Stimulated activated CD4-positive, alpha-beta T cell treated with anti-CD3 and anti-CD28 coated beads, TNF-alpha, amount 100 ng/mL, for 48 hours (primary cell): ENCODE measurements at regions not wholly inside any gene's neighbourhood (a gene's known extent, or its start where the extent isn't known, plus 50 kb on each side); places are given as distances from the start of the nearest gene placed in this dataset.
"Not testable (repeated sequence)": the region's sequence is repeated elsewhere in the genome, so short reads cannot be mapped to it uniquely, and the experiment has no call there.

Experiments
- DNase-seq, 3 donors: peaks; one replicate each; pipeline ENCODE4 v3.0.0-alpha.2; 2020; ENCODE audit warnings: low read depth in 3 of 3

- no peak for DNase-seq
These were observed 118.3 kb downstream of the EXOC5 start for GRCh38 chr14:57150449-57150848.

DNA sequence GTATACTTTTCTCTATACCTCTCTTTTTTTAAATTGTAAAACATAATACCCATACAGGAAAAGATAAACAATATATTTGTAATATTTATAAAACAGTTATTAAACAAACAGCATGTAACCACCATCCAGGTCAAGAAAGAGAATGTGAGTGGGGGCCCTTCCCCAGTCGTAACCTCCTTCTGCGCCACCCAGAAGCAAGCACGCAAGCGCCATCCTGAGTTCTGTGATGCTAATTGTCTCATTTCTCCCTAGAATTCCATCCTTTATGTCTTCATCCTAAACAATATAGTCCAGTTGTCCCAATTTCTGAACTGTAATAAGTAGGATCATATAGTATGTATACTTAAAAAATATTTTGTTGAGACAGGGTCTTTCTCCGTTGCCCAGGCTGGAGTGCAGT, 129.5 kb downstream of the EXOC5 start:
- DNase-seq = no peak

DNA sequence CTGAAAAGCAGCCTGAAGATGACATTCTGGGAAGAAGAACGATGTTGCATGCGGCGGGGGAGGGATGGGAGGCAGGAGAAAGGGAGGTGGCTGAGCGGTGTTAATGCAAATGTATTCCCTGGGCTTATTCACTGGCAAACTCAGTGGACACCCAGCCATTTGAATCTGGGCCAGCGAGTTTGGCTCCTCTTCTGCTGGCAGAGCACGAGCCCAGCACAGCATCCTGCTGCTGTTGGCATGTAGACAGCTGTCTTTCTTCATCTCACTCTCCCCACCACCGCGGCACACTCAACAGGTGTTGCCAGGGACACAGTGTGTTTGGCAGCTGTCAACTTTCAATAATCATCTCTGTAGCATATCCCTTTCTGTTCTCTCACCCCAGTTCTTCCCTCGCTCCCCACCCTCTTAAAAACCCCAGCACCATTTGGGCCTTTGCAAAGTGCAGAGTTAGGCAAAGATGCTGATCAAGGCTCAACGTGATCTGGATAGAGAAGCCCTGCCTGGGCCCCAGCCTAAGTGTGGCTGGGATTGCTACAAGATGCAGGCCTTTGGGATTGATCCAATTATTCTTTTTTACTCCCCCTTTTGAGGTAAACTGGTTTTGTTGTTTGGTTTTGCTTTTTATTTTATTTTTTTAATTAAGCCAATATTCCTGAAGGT, 131.9 kb downstream of the EXOC5 start:
- DNase-seq = no peak

DNA sequence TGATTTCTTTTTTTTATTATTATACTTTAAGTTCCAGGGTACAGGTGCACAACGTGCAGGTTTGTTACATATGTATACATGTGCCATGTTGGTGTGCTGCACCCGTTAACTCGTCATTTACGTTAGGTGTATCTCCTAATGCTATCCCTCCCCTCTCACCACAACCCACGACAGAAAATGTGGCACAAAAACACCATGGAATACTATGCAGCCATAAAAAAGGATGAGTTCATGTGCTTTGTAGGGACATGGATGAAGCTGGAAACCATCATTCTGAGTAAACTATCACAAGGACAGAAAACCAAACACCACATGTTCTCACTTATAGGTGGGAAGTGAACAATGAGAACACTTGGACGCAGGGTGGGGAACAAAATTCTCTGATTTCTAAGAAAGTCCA, 140.9 kb downstream of the EXOC5 start:
- not testable (repeated sequence) for DNase-seq

GRCh38 chr14:57122129-57122528, 146.6 kb downstream of the EXOC5 start:
- DNase-seq = no peak

- not testable (repeated sequence) for DNase-seq
These were observed 156.5 kb downstream of the EXOC5 start for GRCh38 chr14:57112072-57112807.

- DNase-seq = not testable (repeated sequence)
These were observed 158.3 kb downstream of the EXOC5 start for GRCh38 chr14:57110411-57110810.

DNA sequence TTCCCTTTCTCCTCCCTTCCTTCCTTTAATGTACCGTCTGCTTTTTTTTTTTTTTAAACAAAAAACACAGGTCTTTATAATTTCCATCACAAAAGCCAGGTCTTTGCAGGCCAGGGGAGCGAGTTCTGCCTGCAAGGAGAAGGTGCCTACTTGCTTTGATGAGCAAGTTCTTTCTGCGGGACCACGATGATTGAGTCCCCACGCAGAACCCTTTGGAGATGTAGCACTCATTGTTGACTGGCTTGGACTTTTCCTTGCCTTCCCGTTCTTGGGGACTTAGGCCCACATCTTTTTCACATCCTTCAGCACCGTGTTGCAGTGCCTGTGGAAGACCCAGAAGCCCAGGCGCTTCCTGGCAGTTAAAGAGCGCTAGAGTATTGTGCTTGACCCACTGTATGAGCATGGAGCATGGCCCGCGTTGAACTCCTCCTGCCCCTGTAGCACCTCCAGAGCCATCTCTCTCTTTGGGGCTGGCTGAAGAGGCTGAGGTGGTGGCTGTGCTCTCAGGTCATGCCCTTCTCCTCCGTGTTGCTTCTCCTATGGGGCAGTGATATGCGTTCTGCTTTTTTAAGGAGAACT, 177.6 kb downstream of the EXOC5 start:
- DNase-seq = no peak

DNA sequence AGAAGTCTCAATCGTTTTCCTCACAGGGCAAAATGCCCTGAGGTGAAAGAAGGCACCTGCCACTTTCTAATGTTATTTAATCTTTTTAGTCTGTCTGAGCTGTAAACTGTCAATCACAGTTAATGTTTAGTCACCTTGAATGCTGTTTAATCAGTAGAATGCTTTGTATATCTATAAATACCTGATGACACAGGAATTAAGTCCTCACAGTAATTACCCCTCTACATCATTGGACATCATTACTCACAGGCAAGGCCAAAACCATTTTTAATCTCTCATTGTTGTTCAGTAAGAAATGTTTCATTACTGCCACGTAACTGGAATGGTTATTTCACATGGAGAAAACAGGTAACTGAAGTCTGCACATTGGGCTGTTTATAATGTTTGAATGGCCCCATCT, 178.8 kb downstream of the EXOC5 start:
- no peak for DNase-seq

DNA sequence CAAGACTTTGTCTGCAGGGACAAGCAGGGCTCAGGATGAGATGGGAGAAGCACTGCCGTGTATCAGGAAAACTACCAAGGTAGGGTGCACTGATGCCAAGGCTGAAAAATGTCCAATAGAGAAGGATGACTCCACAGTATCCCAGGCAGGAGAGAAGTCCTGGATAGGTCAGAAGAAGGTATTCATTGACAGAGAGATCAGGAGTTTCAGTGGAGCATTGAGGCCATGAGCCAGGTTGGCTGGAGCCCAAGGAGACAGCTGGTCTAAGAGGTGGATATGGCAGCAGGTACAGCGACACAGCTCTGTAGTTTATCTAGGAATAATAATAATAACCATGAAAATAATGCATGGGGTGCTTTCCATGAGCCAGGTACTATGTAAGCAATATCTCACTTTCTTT, 180.9 kb downstream of the EXOC5 start:
- DNase-seq = no peak

DNA sequence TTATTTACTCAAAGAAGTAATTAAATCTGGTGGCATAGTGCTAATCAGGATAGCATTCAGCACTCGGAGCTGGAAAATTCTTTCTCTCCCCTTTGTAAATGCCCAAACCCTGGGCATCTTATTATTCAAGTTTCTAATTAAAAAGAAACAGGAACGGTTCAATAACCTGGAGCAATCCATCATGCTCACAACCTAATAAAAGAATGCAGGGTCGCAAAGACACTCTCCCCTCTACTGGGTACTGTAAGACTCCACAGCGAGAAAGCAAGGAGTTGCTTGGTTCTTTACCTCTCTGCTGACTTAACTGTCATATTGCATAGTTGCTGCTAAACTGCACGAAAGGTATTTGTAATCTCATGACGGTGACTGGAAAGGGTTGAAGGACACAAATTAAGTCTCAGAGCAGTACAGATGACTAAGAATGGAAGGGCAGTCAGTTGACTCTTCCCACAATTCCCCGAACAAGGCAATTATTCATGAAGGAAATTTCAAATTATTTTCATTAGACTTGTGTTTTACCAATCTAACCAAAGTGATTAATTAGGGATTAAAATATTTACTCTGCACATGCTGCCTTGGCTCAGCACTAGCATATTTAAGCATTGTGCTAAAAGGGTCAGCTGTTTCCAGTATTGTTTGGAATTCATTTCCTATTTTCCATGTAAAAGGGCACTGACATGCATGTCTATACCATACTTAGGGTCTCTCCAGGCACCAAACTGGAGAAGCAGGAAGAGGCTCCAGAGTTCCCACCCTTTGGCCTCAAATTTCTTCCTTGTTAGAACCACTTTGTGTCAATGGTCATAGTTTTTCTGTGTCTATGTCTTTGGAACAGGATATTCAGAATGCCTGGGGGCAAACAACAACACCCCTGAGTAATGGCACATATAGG, 182.2 kb downstream of the EXOC5 start:
- DNase-seq = no peak

GRCh38 chr14:57085801-57086200, 182.9 kb downstream of the EXOC5 start:
- no peak for DNase-seq

DNA sequence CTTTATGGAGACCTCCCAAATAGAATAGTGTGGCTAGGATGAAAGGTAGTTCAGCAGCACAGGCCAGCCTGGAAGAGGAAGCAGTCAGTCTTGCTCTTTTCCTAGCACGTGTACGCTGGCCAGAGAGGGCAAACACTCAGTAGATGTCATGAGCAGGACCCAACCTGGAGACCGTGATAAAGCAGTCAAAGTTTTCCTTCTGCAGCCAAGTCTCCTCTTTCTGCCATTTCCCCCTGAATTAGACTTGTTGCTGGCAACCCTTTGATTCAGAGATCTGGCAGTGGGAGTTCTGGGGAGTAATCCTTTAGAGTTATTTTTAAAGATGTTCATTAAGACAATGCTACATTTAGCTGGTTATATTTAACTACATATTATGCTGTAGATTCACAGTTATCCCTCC, 183.7 kb downstream of the EXOC5 start:
- DNase-seq = no peak

GRCh38 chr14:57080691-57081090, 188.0 kb downstream of the EXOC5 start:
- no peak for DNase-seq

DNA sequence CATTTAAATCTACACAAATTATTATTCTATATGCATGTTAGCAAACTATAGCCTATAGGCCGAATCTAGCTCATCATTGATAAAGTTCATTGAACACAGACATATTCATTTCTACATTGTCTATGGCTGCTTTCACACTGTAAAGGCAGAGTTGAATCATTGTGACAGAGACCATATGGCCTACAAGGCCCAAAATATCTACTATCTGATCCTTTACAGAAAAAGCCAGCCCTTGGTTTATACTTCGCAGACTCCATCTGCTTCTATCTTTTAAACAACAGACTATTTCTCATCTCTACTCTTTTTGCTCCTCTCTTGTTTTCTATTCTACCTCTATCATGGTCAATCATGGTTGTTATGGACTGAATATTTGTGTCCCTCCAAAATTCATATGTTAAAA, 190.7 kb downstream of the EXOC5 start:
- DNase-seq = no peak

DNA sequence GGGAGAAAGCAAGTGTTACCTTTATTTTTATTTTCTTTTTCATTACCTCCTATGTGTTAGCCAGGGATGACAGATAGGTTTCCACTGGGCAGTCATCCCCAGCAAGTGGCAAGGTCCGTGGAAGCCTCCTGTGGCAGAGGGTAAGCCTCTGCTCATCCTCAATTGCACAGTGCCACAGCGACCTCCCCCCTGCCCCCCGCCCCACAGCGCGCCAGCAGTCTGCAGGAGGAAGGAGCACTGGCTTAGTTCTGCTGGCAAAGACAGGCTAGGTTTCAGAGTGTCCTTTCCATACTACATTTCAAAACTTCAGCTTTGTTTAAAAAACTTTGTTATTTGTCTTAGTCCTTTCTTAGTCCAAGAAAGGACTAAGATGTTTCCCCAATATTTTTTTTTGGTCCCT, 194.7 kb downstream of the EXOC5 start:
- no peak for DNase-seq

DNA sequence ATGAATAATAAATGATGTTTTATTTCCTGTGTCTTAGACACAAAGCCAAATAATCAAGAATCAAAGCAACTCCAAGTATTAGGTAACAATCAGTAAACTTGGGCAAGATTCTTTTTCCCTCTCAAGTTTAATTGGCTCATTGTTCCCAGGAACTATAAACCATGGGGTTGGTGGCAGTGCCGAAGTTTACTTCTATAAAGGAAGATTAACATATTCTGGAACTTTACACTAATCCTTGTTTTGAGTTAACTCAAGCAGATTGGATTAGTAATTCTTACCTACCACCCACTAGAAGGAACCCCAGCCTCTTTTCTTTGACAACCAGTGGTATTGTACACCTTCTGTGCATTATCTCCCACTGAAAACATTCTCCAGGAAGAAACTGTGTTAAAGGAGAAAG, 197.1 kb downstream of the EXOC5 start:
- no peak for DNase-seq

- DNase-seq = no peak
These were observed 199.0 kb downstream of the EXOC5 start for GRCh38 chr14:57069702-57070101.

GRCh38 chr14:57068511-57068910, 200.2 kb downstream of the EXOC5 start:
- DNase-seq = no peak

DNA sequence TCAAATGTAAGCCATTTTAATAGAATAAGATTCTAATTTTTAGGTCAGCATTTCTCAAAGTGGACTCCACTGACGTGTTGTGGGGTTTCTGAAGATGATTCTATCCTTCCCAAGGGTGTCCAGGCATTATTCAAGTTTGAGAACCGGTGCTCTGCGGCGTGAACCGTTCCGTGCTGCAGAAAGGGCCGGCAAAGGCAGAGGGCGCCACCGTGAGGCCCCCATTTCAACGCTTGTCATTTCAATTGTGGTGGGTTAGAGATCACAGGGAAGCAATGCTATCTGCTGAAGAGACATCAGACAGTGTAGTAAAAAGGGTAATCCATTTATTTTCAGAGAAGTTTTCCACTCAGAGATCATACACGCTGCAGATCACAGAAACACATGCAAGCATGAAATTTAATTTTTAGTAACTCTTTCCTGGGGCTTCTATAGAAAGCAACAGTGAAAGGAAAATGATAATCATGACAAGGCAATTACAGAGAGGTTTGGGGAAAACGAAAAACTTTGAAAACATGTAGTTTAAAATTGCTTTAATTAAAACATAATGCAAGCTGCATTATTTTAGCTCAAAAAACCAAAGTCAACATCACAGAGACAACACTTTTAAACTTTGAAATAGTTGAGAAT, 201.7 kb downstream of the EXOC5 start:
- peak; percentile 15 to 19 (median 16) for DNase-seq

- no peak for DNase-seq
These were observed 202.2 kb downstream of the EXOC5 start for GRCh38 chr14:57066463-57066862.
